ENCODE measurements at regions not wholly inside any gene's neighbourhood (a gene's known extent, or its start where the extent isn't known, plus 50 kb on each side); places are given as distances from the start of the nearest gene placed in this dataset.

DNA sequence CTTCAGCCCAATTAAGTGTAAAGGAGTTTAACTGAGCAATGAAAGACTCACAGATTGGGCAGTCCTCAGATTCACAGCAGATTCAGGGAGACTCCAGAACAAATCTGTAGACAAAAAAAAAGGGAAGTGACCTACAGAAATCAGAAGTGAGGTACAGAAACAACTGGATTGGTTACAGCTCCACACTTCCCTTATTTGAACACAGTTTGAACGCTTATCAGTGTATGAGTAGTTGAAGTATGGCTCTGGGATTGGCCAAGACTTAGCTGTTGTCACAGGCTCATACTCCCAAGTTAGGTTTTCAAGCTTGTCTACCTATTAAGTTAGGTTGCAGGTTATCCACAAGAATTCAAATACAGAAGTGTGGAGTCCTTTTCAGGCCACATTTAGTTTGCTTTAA, 112.4 kb upstream of the ELOVL6 start:
- TF ChIP-seq EZH2 (IDR thresholded peaks at IDR 0.05; ENCODE audit: low read length, missing control alignments), result no peak
- TF ChIP-seq, protein P1, sequence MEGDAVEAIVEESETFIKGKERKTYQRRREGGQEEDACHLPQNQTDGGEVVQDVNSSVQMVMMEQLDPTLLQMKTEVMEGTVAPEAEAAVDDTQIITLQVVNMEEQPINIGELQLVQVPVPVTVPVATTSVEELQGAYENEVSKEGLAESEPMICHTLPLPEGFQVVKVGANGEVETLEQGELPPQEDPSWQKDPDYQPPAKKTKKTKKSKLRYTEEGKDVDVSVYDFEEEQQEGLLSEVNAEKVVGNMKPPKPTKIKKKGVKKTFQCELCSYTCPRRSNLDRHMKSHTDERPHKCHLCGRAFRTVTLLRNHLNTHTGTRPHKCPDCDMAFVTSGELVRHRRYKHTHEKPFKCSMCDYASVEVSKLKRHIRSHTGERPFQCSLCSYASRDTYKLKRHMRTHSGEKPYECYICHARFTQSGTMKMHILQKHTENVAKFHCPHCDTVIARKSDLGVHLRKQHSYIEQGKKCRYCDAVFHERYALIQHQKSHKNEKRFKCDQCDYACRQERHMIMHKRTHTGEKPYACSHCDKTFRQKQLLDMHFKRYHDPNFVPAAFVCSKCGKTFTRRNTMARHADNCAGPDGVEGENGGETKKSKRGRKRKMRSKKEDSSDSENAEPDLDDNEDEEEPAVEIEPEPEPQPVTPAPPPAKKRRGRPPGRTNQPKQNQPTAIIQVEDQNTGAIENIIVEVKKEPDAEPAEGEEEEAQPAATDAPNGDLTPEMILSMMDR (conservative IDR thresholded peaks at IDR 0.05 in 1 of 2, IDR thresholded peaks at IDR 0.05 in 1 of 2; ENCODE audit: low read depth in 1 of 2, low read length in 2 of 2), result no peak

Measured in fibroblast of lung (primary cell).